Activated T-helper 2 cell treated with anti-CD3 and anti-CD28 coated beads, Interferon-gamma antibody, Interleukin-2, Interleukin-4, amounts not matched to agents 10 μg/mL and 5 μg/mL and 100 μg/mL, durations not matched to agents 14 hours and 24 hours and 36 hours (primary cell): ENCODE measurements at regions not wholly inside any gene's neighbourhood (a gene's known extent, or its start where the extent isn't known, plus 50 kb on each side); places are given as distances from the start of the nearest gene placed in this dataset.

Experiments
- DNase-seq: peaks from one replicate; pipeline ENCODE4 v3.0.0; 2021; ENCODE audit warnings: low spot score
- H3K27ac Mint-ChIP-seq: one replicate; pipeline ENCODE4 v1.8.0; 2021; ENCODE audit warnings: mixed read lengths
- H3K27me3 Mint-ChIP-seq: one replicate; pipeline ENCODE4 v1.8.0; 2021; ENCODE audit warnings: low read depth, mixed read lengths
- H3K36me3 Mint-ChIP-seq: one replicate; pipeline ENCODE4 v1.8.0; 2021; ENCODE audit warnings: low read depth, mixed read lengths
- H3K4me1 Mint-ChIP-seq: one replicate; pipeline ENCODE4 v1.8.0; 2021; ENCODE audit warnings: low read depth, mixed read lengths
- H3K4me3 Mint-ChIP-seq: one replicate; pipeline ENCODE4 v1.8.0; 2021; ENCODE audit warnings: low read depth, mild to moderate bottlenecking, moderate library complexity, mixed read lengths
- H3K9me3 Mint-ChIP-seq: one replicate; pipeline ENCODE4 v1.8.0; 2021; ENCODE audit warnings: mixed read lengths
- intact Hi-C: fragments of 100-400 bp; cut with micrococcal nuclease; formaldehyde crosslinking; loops from one replicate; pipeline ENCODE4 v1.15.1; 2023

GRCh38 chr2:235350234-235350633 lies 143.6 kb upstream of the AGAP1 start:
- intact Hi-C loops, result no loop called here
- H3K36me3 Mint-ChIP-seq, result no peaks in the 10 kb centered on the region
- H3K4me1 Mint-ChIP-seq, result no peaks in the 10 kb centered on the region
- peaks cover 8% of the 10 kb centered on the region for H3K9me3 Mint-ChIP-seq
- no peak overlapping the region for H3K4me3 Mint-ChIP-seq
- no peak overlapping the region for H3K27ac Mint-ChIP-seq
- DNase-seq, result no peak
- no peaks in the 10 kb centered on the region for H3K27me3 Mint-ChIP-seq

GRCh38 chr2:235352541-235352940 lies 141.3 kb upstream of the AGAP1 start:
- H3K36me3 Mint-ChIP-seq, result no peaks in the 10 kb centered on the region
- intact Hi-C loops, result no loop called here
- no peak overlapping the region for H3K27ac Mint-ChIP-seq
- H3K9me3 Mint-ChIP-seq, result peaks cover 1% of the 10 kb centered on the region
- H3K4me1 Mint-ChIP-seq, result no peaks in the 10 kb centered on the region
- DNase-seq, result no peak
- no peaks in the 10 kb centered on the region for H3K27me3 Mint-ChIP-seq
- no peak overlapping the region for H3K4me3 Mint-ChIP-seq

DNA sequence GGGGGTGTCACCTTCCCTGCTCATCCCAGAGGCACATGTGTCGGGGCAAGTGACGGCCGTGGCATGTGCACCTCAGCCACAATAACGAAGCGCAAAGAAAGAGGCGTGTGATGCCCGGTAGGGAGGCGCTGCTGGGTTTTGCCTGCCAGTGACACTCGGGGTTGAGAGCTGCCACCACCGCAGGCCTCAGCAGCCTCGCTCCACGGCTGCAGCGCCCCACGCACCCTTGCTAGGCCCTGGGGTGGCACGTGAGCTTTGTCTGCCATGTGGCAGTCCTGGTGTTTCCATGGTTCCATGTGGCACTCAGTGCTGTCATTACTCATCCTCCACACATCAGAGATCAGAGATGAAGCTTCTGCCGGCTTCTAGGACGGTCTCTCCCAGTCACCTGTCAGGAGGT lies 136.0 kb upstream of the AGAP1 start:
- no peak for DNase-seq
- no peaks in the 10 kb centered on the region for H3K4me1 Mint-ChIP-seq
- H3K27me3 Mint-ChIP-seq, result no peaks in the 10 kb centered on the region
- no peak overlapping the region for H3K4me3 Mint-ChIP-seq
- intact Hi-C loops, result no loop called here
- H3K27ac Mint-ChIP-seq, result no peak overlapping the region
- H3K9me3 Mint-ChIP-seq, result no peaks in the 10 kb centered on the region
- no peaks in the 10 kb centered on the region for H3K36me3 Mint-ChIP-seq

DNA sequence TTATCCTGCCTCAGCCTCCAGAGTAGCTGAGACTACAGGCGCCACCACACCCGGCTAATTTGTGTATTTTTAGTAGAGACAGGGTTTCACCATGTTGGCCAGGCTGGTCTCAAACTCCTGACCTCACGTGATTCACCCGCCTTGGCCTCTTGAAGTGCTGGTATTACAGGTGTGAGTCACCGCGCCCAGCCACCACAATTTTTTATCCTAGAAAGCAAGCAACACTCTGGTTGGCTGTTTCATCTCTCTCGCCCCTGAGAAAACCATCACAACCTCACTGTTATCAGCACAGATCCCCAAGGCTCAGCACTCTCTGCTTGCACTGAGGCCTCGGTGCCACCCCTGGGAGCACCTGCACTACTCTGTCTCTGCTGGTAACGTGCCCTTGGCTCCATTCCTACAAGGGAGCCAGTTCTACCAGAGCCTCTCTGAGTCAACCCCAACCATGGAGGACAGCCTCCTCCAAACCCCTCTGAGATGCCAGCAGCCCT lies 134.8 kb upstream of the AGAP1 start:
- H3K9me3 Mint-ChIP-seq, result no peaks in the 10 kb centered on the region
- intact Hi-C loops, result no loop called here
- no peak overlapping the region for H3K27ac Mint-ChIP-seq
- H3K4me1 Mint-ChIP-seq, result no peaks in the 10 kb centered on the region
- no peak overlapping the region for H3K4me3 Mint-ChIP-seq
- DNase-seq, result no peak
- no peaks in the 10 kb centered on the region for H3K36me3 Mint-ChIP-seq
- H3K27me3 Mint-ChIP-seq, result no peaks in the 10 kb centered on the region

DNA sequence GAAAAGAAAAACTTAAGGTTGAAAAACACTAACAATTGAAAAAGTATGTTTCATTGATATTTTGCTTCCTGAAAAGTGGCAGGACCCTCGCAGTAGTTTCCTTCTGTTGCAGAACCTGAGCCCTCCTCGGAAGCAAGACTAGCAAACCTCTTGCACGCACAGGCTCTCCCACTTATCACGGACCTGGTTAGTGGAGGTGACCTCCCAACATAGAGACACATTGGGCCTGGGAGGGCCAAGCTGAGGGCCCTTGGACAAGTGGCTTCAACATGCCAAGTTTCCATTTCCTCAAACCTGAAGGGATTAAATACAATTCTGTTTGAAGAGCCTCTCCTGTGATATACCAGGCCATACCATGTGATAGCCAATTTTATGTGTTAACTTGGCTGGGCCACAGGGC lies 133.4 kb upstream of the AGAP1 start:
- Mint-ChIP-seq H3K27ac (no peak overlapping the region), H3K4me3 (no peak overlapping the region), H3K9me3 (no peaks in the 10 kb centered on the region), H3K4me1 (no peaks in the 10 kb centered on the region), H3K36me3 (no peaks in the 10 kb centered on the region), H3K27me3 (no peaks in the 10 kb centered on the region)
- intact Hi-C loops, result no loop called here
- DNase-seq, result no peak

GRCh38 chr2:235365743-235366142 lies 128.1 kb upstream of the AGAP1 start:
- Mint-ChIP-seq H3K36me3 (no peaks in the 10 kb centered on the region), H3K9me3 (no peaks in the 10 kb centered on the region), H3K4me1 (no peaks in the 10 kb centered on the region), H3K27ac (no peak overlapping the region), H3K27me3 (no peaks in the 10 kb centered on the region), H3K4me3 (no peak overlapping the region)
- intact Hi-C loops, result no loop called here
- DNase-seq, result no peak

- Mint-ChIP-seq H3K27me3 (no peaks in the 10 kb centered on the region), H3K4me1 (no peaks in the 10 kb centered on the region), H3K36me3 (no peaks in the 10 kb centered on the region), H3K4me3 (no peak overlapping the region), H3K9me3 (no peaks in the 10 kb centered on the region), H3K27ac (no peak overlapping the region)
- intact Hi-C loops, result no loop called here
- no peak for DNase-seq
Measured at GRCh38 chr2:235366390-235366789, 127.5 kb upstream of the AGAP1 start.

DNA sequence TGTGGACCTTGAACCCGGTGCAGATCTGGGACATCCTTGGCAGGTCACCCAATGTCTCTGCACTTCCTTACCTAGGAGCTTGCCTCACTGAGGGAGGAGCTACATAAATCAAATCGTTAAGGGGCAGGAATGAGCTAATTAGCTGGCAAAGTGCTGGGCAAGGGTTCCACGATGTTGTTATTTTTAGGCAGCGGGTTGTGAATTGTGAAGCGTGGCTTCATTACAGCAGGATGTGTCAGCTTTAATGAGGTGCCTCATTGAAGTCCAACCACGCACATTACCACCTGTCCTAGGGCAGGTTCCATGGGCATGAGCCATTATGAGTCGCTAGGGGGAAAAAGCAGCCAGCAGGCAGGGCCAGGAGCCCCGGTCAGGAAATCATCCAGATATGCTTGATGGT lies 127.0 kb upstream of the AGAP1 start:
- no peak overlapping the region for H3K4me3 Mint-ChIP-seq
- intact Hi-C loops, result no loop called here

GRCh38 chr2:235371018-235371417 lies 122.8 kb upstream of the AGAP1 start:
- no peak for DNase-seq
- Mint-ChIP-seq H3K4me1 (no peaks in the 10 kb centered on the region), H3K36me3 (no peaks in the 10 kb centered on the region), H3K9me3 (no peaks in the 10 kb centered on the region), H3K27ac (no peak overlapping the region), H3K27me3 (no peaks in the 10 kb centered on the region), H3K4me3 (no peak overlapping the region)
- intact Hi-C loops, result no loop called here

More for the DNA sequence above, 127.0 kb upstream of the AGAP1 start:
- Mint-ChIP-seq H3K36me3 (no peaks in the 10 kb centered on the region), H3K4me1 (no peaks in the 10 kb centered on the region), H3K27ac (no peak overlapping the region), H3K27me3 (no peaks in the 10 kb centered on the region), H3K9me3 (no peaks in the 10 kb centered on the region)
- no peak for DNase-seq

GRCh38 chr2:235373171-235373570 lies 120.7 kb upstream of the AGAP1 start:
- no peaks in the 10 kb centered on the region for H3K4me1 Mint-ChIP-seq
- H3K9me3 Mint-ChIP-seq, result no peaks in the 10 kb centered on the region
- H3K27me3 Mint-ChIP-seq, result no peaks in the 10 kb centered on the region
- H3K36me3 Mint-ChIP-seq, result no peaks in the 10 kb centered on the region
- H3K27ac Mint-ChIP-seq, result no peak overlapping the region
- intact Hi-C loops, result no loop called here
- DNase-seq, result no peak
- no peak overlapping the region for H3K4me3 Mint-ChIP-seq

- no peaks in the 10 kb centered on the region for H3K9me3 Mint-ChIP-seq
- no peaks in the 10 kb centered on the region for H3K4me1 Mint-ChIP-seq
Measured at GRCh38 chr2:235377176-235377575, 116.7 kb upstream of the AGAP1 start.

GRCh38 chr2:235378246-235378645 lies 115.6 kb upstream of the AGAP1 start:
- H3K4me3 Mint-ChIP-seq, result no peak overlapping the region
- DNase-seq, result no peak
- no peaks in the 10 kb centered on the region for H3K4me1 Mint-ChIP-seq
- H3K36me3 Mint-ChIP-seq, result no peaks in the 10 kb centered on the region
- H3K9me3 Mint-ChIP-seq, result no peaks in the 10 kb centered on the region
- no peaks in the 10 kb centered on the region for H3K27me3 Mint-ChIP-seq
- intact Hi-C loops, result no loop called here
- no peak overlapping the region for H3K27ac Mint-ChIP-seq

More at GRCh38 chr2:235377176-235377575, 116.7 kb upstream of the AGAP1 start:
- no peak for DNase-seq
- no peaks in the 10 kb centered on the region for H3K27me3 Mint-ChIP-seq
- H3K4me3 Mint-ChIP-seq, result no peak overlapping the region
- H3K27ac Mint-ChIP-seq, result no peak overlapping the region
- H3K36me3 Mint-ChIP-seq, result no peaks in the 10 kb centered on the region
- intact Hi-C loops, result no loop called here

DNA sequence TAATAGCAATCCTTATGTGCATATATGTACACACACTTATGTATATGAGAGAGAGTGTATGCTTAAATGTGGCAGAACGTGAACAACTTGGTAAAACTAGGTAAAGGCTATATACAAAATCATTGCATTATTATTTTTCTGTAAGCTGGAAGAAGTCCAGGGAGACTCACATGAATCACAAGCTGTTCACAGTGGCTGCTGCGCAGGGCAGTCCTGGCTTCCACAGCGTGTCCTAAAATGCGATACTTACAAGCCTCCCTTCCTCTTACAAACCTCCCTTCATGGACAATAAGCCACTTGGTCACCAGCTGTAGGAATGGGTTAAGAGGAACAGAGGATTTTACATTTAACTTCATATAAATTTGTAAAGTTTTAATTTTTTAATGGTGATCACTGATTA lies 114.9 kb upstream of the AGAP1 start:
- H3K9me3 Mint-ChIP-seq, result no peaks in the 10 kb centered on the region
- no peak for DNase-seq
- H3K27me3 Mint-ChIP-seq, result no peaks in the 10 kb centered on the region
- intact Hi-C loops, result no loop called here
- H3K4me1 Mint-ChIP-seq, result no peaks in the 10 kb centered on the region
- no peak overlapping the region for H3K4me3 Mint-ChIP-seq
- no peak overlapping the region for H3K27ac Mint-ChIP-seq
- no peaks in the 10 kb centered on the region for H3K36me3 Mint-ChIP-seq

- intact Hi-C loops, result no loop called here
Measured at GRCh38 chr2:235381261-235381912, 112.5 kb upstream of the AGAP1 start.

More at GRCh38 chr2:235381261-235381912, 112.5 kb upstream of the AGAP1 start:
- Mint-ChIP-seq H3K27ac (no peak overlapping the region), H3K4me3 (no peak overlapping the region), H3K36me3 (no peaks in the 10 kb centered on the region), H3K4me1 (no peaks in the 10 kb centered on the region), H3K9me3 (no peaks in the 10 kb centered on the region), H3K27me3 (no peaks in the 10 kb centered on the region)
- no peak for DNase-seq
